ENCODE measurements at regions not wholly inside any gene's neighbourhood (a gene's known extent, or its start where the extent isn't known, plus 50 kb on each side); places are given as distances from the start of the nearest gene placed in this dataset.

DNA sequence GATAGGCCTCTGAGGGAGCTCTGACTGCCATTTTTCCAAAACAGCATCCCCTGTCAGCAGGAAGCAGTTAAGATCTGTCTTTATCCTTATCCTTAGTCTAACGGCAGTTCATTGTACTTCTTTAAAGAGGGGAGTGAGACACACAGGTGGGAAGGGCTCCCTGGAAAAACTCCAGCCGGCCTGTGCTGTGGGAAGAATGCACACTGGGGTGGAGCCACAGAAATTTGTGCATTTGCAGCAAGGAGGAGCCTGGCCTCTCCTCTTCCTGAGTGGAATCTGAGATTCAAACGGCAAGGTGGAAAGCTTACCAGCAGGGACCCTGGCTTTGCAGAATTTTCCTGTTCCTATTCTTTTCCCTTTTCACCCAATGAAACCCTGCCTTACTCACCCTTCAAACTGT, 1209.4 kb downstream of the ROBO2 start:
- H3K27me3 ChIP-seq = no peaks in the 10 kb centered on the region
- H3K9me3 ChIP-seq (ENCODE audit: low read depth) = no peaks in the 10 kb centered on the region
- H3K4me3 ChIP-seq = no peak overlapping the region
- H3K4me1 ChIP-seq (ENCODE audit: low read depth) = no peaks in the 10 kb centered on the region
- no peak for DNase-seq (ENCODE audit: low read depth in 1 of 2, low spot score in 1 of 2)
- H3K27ac ChIP-seq = no peak overlapping the region
- H3K36me3 ChIP-seq = no peaks in the 10 kb centered on the region
- no peak for TF ChIP-seq CTCF (IDR thresholded peaks at IDR 0.05; ENCODE audit: low read depth, low read length)

DNA sequence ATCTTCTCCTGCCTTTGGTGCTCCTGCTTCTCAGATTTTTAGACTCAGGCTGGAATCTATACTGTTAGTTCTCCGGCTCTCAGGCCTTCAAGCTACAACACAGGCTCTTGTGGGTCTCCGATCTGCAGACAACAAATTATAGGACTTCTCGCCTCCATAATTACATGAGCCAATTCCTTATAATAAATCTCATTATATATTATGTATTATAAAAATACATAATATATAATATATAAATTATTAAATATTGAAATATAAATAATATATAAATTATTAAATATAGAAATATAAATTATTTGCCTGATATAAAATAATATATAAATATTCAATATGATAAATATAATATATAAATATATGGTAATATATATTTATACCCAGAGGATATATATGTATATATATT, 1214.0 kb downstream of the ROBO2 start:
- TF ChIP-seq CTCF (IDR thresholded peaks at IDR 0.05; ENCODE audit: low read depth, low read length) = no peak
- Histone ChIP-seq H3K4me3 (no peak overlapping the region), H3K4me1 (ENCODE audit: low read depth) (no peaks in the 10 kb centered on the region), H3K9me3 (ENCODE audit: low read depth) (no peaks in the 10 kb centered on the region), H3K27ac (no peak overlapping the region), H3K27me3 (no peaks in the 10 kb centered on the region), H3K36me3 (no peaks in the 10 kb centered on the region)
- DNase-seq (ENCODE audit: low read depth in 1 of 2, low spot score in 1 of 2) = no peak

- no peaks in the 10 kb centered on the region for H3K4me1 ChIP-seq (ENCODE audit: low read depth)
- no peak overlapping the region for H3K4me3 ChIP-seq
- H3K27me3 ChIP-seq = no peaks in the 10 kb centered on the region
- no peak for TF ChIP-seq CTCF (IDR thresholded peaks at IDR 0.05; ENCODE audit: low read depth, low read length)
- DNase-seq (ENCODE audit: low read depth in 1 of 2, low spot score in 1 of 2) = peak in 1 of 2 donors; percentile 84
- H3K27ac ChIP-seq = no peak overlapping the region
- no peaks in the 10 kb centered on the region for H3K36me3 ChIP-seq
- H3K9me3 ChIP-seq (ENCODE audit: low read depth) = no peaks in the 10 kb centered on the region
Measured at GRCh38 chr3:78255403-78255802, 1215.5 kb downstream of the ROBO2 start.

DNA sequence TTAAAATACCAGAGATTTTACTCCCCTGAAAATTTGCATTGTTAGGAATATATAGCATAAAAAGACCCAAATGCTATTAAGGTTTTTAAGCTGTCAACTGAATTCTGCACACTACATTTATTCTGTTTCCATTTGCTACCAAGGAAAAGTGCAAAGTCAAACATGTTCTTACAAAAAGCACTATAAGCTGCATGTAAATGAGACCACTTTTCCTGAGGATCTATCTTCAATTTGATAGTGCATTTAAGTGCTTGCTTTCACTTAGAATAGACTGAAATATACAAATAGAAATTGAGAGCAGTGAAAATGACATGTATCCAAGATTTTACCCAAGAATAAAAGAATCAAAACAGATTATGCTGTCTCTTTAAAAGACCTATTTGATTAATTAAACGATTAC, 1216.2 kb downstream of the ROBO2 start:
- Histone ChIP-seq H3K27ac (no peak overlapping the region), H3K4me3 (no peak overlapping the region)

DNA sequence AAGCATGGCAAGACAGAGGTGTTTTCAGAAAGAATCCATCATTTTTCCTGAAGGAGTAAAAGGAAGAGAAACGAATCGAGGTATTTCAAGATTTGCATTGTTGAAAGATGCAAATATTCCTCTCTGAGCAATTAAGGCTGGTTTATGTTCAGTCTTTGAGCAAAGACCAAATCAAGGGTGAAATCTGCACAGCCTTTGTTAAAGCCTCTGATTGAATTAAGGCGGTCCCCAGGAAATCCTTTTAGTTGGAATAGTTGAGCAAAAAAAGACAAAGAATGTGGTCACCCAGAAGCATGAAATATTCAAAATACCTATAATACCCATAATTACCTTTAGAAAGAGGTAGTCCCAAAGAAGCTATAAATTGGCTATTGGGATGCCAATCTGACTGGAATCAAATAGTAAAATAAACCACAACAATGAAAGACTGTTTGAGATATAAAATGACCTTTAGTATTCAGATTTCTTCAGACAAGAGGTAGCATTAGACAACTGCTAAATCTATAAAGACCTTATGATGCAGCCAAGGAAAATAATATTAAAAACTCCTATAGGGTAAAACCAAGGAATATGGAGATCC, 1218.1 kb downstream of the ROBO2 start:
- Histone ChIP-seq H3K4me3 (no peak overlapping the region), H3K4me1 (ENCODE audit: low read depth) (no peaks in the 10 kb centered on the region), H3K27me3 (no peaks in the 10 kb centered on the region), H3K9me3 (ENCODE audit: low read depth) (no peaks in the 10 kb centered on the region), H3K36me3 (no peaks in the 10 kb centered on the region), H3K27ac (no peak overlapping the region)
- TF ChIP-seq CTCF (IDR thresholded peaks at IDR 0.05; ENCODE audit: low read depth, low read length) = no peak
- no peak for DNase-seq (ENCODE audit: low read depth in 1 of 2, low spot score in 1 of 2)

More for the DNA sequence above, 1216.2 kb downstream of the ROBO2 start:
- TF ChIP-seq CTCF (IDR thresholded peaks at IDR 0.05; ENCODE audit: low read depth, low read length) = no peak
- H3K36me3 ChIP-seq = no peaks in the 10 kb centered on the region
- no peaks in the 10 kb centered on the region for H3K9me3 ChIP-seq (ENCODE audit: low read depth)
- no peak for DNase-seq (ENCODE audit: low read depth in 1 of 2, low spot score in 1 of 2)
- H3K27me3 ChIP-seq = no peaks in the 10 kb centered on the region
- H3K4me1 ChIP-seq (ENCODE audit: low read depth) = no peaks in the 10 kb centered on the region

GRCh38 chr3:78258798-78259197, 1218.9 kb downstream of the ROBO2 start:
- Histone ChIP-seq H3K9me3 (ENCODE audit: low read depth) (no peaks in the 10 kb centered on the region), H3K36me3 (no peaks in the 10 kb centered on the region), H3K27ac (no peak overlapping the region), H3K27me3 (no peaks in the 10 kb centered on the region), H3K4me3 (no peak overlapping the region), H3K4me1 (ENCODE audit: low read depth) (no peaks in the 10 kb centered on the region)
- DNase-seq (ENCODE audit: low read depth in 1 of 2, low spot score in 1 of 2) = peak in 1 of 2 donors; percentile 81
- TF ChIP-seq CTCF (IDR thresholded peaks at IDR 0.05; ENCODE audit: low read depth, low read length) = no peak

Data from cardiac muscle cell (in vitro differentiated cells and primary cell).